GM18507 (cell line): ENCODE measurements at regions not wholly inside any gene's neighbourhood (a gene's known extent, or its start where the extent isn't known, plus 50 kb on each side); places are given as distances from the start of the nearest gene placed in this dataset.
"Not testable (repeated sequence)": the region's sequence is repeated elsewhere in the genome, so short reads cannot be mapped to it uniquely, and the experiment has no call there.

ENCODE experiments used
- DNase-seq: peaks from one replicate; pipeline ENCODE4 v3.0.0; 2011; ENCODE audit warnings: low read depth; ENCODE audit not compliant: insufficient read length; ENCODE audit errors: extremely low spot score
- FAIRE-seq: peaks from 2 replicates; lab custom pipeline; 2011; peaks lifted over from hg19 to GRCh38; lab: Jason Lieb, UNC

DNA sequence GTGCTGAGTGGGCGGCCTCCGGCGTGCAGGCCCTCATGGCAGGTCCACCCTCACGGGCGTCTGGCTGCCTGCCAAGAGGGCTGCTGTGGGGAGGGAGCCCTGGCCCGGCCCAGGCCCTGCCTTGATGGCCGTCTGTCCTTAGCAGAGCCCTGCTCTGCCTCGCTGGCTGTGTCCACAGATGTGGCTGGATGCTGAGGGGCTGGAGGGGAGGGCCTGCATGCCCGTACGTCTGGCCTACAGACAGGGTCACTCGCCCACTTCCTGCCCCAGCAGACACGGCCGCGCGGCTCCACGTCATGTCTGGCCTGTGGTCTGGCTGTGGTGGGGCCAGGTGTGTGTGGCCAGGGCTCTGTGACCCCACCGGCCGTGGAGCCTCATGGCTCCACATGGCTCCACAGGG is 186.3 kb downstream of the TMEM121 start:
- not testable (repeated sequence) for FAIRE-seq, DNase-seq

DNA sequence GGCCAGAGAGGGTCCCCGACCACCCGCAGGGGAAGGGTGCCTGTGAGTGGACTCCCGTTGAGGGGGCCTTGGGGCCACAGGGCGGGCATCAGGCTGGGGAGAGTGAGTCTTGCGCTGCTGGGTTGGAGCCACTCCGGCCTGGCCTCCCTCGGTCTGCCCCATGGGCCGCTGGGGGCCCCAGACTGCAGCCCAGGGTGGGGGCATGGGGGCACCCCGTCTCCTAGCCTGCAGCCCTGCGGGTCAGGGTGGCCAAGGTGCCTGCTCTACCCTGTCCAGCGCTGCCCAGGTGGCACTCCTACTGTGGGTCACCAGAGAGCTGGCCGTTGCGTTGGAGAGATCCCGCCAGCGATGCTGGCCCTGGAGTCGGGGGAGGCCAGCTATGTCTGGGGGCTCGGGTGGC is 186.8 kb downstream of the TMEM121 start:
- FAIRE-seq, DNase-seq: not testable (repeated sequence)

DNA sequence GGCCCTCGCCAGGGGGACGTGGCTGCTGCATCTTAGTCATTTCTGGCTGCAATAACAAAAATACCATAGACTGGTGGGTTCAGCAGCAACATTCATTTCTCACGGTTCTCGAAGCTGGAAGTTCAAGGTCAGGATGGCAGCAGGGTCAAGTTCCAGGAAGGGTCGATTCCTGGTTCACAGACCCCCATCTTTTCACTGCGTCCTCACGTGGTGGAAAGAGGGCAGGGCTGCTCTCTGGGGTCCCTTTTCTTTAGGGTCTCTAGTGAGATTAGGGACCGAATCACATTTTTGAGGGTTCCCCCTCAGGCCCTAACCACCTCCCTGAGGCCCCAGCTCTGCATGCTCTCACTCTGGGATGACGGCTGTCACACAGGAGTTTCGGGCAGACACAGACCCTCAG is 187.5 kb downstream of the TMEM121 start:
- FAIRE-seq, DNase-seq: not testable (repeated sequence)

DNA sequence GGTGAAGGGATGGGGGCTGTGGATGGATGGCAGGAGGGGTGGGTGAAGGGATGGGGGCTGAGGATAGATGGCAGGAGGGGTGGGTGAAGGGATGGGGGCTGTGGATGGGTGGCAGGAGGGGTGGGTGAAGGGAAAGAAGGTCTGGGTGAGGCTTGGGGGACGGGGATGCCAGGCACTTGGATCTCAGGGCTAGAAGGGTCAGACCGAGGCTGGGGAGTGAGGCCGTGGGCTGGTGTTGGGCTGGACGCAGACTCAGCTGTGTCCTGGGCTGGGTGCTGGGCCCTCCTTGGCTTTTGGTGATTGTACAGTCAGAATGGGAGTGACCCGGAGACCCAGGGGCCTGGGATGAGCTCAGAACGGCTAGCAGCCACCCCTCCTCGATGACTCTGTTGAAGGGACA is 192.4 kb downstream of the TMEM121 start:
- DNase-seq, FAIRE-seq: not testable (repeated sequence)

DNA sequence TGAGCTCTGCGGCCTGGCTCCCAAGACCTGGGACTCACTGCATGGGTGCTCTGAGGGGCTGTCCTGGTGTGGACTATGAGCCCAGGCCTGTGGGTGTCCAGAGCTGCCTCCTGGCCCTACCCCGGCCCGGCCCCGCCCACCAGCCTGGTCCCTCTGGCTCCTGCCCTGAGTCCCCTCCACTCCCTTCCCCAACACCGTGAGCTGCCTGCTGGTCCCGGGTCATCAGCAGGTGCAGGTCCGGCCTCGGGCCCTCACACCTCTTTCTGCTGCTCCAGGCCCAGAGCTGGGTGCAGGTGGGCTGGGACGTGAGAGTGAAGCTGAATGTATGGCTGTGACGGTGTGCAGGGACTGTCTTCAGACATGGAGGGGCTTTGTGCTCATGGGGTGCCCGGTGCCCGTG is 193.7 kb downstream of the TMEM121 start:
- FAIRE-seq, DNase-seq: not testable (repeated sequence)

DNA sequence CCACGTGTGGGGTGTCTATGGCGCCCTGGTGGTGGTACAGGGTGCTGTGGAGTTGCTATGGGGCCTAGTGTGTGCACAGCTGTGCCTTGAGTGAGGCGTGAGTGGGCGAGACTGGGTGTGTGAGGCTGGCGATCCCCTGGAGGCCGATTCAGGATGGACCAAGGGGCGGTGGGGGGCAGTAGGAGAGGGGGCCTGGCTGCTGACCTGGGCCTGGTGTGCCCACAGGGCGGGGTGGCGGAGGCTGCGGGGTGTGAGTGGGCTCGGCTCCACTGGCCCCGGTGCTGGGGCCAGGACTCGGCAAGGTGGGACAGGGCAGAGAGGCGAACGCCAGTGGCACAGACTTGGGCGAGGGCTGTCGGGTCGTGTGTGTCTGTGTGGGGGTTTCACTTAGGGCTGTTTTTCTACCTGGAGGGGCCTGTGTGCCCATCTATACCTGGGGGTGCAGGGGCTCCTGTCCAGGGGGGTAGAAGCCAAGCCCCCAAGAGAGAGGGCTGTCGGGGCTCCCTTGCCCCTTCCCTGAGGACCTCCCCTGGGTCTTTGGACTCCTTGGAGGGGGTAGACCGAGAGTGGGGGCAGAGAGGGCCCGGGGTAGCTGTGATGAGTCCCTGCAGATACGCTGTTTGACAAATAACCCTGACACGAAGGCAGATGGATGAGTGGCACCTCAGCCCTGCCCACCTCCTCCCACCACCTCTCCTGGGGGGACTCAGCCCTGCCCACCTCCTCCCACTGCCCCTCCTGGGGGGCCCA is 194.6 kb downstream of the TMEM121 start:
- FAIRE-seq, DNase-seq: not testable (repeated sequence)

DNA sequence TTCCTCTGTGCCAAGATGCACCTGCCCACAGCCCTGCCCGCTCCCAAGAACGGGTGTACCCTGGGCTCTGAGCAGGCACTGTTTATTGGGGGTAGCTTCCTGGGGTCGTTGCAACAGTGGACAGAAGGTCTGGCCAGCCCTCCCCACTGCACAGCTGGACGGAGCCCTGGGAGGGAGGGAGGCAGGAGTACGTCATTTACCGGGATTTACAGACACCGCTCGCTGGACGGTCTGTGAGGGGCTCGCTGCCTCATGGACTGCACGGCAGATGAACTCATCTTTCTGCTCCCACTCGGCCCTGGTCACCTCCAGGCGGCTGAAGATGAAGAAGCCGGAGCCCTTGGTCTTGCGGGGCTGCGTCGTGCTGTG is 195.2 kb downstream of the TMEM121 start:
- DNase-seq, FAIRE-seq: not testable (repeated sequence)

DNA sequence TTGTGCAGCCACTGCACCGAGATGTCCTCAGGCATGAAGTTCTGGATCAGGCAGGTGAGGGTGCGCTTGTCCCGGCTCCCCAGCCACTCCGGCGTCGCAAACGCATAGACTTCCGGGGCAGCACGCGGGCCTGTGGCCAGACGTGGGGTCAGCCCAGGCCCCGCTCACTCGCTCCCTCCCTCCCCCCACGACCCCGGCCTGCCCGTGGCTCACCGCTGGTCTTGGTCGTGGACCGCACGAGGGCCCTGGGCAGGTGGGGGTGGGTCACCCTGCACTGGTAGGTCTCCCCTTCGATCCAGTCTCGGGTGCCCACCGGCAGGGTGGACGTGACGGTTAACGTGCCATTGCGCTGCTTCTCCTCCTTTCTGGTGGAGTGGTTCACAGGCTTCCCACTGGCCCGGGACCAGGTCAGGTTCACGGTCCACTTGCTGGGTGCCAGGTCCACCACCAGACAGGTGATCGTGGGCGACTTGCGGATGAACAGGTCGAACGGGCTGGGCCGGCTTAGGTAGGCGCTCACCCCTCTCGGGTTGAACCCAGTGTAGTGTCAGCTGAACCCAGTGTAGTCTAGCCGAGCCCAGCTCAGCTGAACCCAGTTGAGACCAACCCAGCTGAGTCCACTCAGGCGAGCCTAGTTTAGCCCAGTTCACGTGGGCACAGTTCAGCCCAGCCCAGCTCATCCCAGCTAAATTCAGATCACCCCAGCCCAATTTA is 195.8 kb downstream of the TMEM121 start:
- not testable (repeated sequence) for FAIRE-seq

DNA sequence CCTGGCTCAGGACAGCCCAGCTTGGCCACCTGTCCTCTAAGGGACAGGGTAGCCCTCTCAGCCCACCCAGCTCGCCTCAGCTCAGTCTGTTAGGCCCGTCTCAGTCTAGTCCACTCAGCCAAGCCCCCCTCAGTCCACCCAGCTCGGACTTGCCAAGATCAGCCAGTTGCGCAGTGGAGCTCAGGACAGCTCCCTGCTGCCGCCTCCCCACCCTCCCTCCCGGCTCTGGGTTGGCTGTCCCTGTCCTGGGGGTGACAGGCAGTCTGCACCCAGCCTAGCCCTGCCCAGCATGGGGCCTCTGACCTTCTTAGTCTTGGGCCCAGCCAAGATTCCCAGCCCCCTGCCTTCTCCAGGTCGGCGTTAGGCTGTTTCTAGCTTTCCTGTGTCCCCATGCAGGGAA is 196.9 kb downstream of the TMEM121 start:
- FAIRE-seq, DNase-seq: not testable (repeated sequence)

More for the DNA sequence above, 195.8 kb downstream of the TMEM121 start:
- DNase-seq: not testable (repeated sequence)

DNA sequence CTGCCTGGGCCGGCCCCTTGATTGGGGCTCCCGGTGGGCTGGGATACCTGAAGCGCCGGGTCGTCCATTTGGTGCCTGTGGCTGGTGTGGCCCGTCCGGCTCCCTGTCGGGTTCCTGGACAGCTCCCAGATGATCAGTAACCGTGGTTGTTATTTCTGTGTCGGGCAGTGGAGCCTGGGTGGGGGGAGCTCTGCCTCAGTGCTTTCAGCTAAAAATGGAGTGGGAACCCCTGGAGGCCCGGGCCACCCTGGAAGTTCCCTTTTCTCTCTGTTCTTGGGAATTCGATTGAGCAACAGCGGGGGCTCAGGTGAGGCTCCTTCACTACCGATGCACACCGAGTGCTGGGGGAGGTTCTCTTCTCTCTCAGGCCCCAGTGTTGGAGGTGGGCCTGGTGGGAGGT is 197.4 kb downstream of the TMEM121 start:
- not testable (repeated sequence) for DNase-seq, FAIRE-seq

DNA sequence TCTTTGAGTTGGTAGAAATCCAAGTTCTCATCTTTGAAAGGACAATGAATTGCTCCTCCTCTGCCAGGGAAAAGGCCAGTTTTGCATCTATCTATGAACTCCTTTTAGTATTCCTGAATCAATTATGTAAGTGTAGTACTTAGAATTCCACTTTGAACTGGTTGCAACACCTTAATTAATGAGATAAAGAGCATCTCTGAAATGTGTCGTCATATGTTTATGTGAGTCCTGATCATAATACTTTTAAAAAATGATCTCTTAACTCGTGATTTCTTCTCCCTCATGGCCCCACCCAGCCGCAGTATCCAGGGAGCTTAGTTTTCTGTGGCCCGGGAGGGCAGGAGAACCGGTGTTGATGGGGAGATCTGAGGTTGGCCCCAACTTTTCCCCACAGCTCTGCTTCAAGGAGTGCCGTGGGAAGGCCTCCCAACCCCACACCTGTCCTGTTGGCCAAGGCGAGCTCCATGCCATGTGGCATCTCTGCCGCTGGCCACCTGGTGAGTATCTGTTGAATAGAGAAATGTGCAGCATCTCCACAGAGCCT is 203.5 kb downstream of the TMEM121 start:
- not testable (repeated sequence) for DNase-seq, FAIRE-seq

DNA sequence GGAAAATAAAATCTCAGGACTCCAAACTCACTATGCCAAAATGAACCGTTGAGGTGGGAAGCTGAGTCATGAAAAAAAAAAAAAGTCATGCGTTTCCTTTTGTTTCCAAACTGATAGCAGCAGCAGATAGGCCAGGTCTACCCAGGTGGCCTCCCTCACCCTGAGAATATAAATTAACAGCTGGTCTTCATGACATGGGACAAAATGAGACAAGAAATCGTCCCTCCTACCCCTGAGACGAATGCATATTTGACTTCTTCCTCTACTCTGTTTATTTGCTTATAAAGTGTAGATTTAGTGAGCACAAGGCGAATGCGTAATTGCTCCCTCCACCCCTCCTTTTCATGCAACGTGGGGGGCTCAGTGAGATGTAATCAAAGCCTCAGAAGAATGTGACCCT is 204.3 kb downstream of the TMEM121 start:
- not testable (repeated sequence) for FAIRE-seq, DNase-seq

DNA sequence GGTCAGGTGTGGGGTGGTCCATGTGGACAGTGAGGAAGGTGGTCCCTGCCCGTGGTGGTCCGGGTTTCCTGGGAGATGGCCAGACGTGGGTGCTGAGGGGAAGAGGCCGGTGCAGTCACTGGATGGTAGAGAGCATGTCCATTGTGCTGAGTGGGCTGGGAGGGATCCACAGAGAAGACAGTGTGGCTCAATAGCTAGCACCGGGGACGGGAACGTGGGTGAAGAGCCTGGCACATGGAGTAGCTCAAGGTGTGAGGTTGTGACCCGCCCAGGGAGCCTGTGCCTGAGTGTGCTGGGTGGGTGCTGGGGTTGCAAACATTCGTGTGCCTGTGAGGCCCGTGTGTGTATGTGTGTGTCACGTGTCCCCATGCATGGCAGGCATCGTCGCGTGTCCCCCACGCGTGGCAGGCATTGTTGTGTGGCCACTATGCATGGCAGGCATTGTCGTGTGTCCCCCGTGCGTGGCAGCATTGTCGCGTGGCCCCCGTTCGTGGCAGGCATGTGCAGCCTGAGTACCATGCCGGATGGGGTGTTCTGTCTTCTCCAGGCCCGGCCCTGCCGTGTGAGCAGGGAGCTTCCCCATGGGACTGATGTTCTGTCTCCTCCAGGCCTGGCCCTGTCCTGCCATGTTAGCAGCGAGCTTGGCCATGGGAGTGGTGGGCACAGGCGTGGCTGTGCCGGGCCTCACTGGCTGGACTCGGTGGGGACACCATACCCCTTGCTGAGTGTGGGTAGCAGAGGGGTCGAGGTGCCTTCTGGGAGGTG is 205.0 kb downstream of the TMEM121 start:
- not testable (repeated sequence) for FAIRE-seq, DNase-seq

DNA sequence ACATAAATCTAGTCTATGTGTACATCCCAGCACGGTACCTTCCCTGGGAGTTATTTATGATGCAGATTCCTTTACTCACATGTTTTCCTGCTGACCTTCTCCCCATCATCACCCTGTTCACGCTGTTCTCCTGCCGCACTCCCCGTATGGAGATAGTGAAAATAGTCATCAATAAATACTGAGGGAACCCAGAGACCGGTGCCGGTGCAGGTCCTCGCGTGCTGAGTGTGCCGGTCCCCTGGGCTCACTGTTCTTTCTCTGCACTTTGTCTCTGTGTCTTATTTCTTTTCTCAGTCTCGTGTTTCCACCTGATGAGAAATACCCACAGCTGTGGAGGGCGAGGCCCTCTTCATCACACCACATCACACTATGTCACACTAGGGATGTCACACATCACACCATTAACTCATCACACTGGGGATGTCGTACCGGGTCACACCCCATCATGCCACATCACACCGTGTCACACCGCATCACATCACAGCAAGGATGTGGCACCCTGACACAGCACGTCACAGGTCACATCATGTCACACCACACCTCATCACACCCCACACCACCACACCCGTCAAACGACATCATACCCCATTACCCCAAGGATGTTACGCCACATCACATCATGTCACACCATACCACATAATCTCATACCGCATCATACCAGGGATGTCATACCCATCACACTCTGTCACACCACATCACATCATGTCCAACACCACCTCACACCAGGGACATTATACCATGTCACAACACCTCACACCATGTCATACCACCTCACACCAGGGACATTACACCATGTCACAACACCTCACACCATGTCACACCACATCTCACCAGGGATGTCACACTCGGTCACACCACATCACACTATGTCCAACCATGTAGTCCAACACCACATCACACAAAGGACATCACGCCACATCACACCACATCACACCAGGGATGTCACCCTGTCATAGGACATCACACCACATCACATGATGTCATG is 207.0 kb downstream of the TMEM121 start:
- DNase-seq (no peak), FAIRE-seq (no peak)

DNA sequence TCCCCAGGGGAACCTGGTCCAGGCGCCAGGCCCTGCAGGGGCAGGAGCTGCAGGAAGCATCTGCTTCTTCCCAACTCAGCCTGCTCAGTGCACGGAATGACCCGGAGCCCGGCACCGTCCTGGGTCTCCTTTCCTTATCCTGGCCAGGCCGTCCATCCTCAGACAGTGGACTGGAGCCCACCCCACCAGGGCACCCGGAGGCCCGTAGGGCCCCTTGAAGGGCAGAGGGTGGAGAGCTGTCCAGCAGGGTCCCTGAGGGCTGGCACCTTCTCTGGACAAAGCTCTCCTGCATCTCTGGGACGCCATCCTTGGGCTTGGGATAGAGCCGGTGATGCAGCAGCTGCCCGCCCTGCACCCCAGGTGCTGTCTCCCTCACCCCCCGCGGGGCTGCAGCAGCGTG is 207.9 kb downstream of the TMEM121 start:
- DNase-seq, FAIRE-seq: not testable (repeated sequence)

DNA sequence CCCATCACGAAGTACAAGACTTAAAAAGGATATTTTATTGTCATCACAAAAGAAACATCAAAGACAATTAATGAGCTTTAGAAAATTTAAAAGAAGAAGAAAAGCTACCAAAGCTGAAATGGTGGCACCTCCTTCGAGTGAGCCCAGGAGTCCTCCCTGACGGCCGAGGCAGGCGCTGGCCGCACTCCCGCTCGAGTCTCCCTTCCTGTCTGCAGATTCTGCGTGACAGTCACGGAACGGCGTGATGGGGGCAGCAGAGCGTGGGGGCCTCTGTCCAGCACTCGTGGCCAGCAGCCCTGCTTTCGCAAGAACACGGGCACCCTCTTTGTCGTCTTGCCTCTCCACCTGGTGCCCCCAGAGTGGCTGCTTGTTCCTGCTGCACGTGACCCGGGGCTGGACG is 209.9 kb downstream of the TMEM121 start:
- not testable (repeated sequence) for DNase-seq, FAIRE-seq

DNA sequence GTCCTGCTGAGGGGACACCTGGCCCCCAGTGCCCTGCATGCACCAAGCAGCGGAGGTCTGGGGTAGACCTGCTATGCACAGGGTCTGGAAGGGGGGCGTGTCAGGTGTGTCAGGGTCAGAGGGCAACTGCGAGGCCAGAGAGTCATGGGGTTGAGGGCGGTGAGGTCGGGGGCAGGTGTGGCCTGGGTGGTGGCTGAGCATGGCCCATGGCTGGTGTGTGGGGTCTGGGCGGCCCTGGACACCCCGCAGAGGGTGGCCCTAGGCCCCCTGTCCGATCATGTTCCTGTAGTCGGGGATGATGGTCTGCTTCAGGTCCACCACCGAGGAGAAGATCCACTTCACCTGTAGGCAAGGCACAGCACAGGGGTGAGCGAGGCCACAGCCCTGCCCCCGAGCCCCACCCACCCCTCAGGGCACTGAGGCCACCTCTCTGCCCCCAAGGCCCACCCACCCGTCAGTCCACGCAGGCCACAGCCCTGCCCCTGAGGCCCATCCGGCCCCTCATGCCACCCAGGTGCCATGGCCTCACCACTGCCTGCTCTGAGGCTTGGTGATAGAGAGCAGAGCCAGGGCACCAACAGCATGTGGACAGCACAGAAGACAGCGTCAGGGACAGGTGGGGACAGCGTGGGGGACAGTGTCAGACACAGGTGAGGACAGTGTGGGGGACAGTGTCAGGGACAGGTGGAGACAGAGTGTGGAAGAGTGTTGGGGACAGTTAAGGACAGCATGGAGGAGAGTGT is 211.3 kb downstream of the TMEM121 start:
- FAIRE-seq (no peak), DNase-seq (no peak)

DNA sequence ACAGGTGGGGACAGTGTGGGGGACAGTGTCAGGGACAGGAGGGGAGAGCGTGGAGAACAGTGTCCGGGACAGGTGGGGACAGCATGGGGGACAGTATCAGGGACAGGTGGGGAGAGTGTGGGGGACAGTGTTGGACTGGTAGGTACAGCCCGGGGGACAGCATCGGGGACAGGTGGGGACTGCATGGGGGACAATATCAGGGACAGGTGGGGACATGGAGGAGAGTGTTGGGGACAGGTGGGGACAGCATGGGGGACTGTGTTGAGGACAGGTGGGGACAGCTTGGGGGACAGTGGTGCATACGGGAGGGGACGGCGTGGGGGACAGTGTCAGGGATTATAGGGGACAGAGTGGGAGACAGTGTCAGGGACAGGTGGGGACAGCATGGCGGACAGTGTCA is 212.3 kb downstream of the TMEM121 start:
- FAIRE-seq: no peak

More for the DNA sequence above, 212.3 kb downstream of the TMEM121 start:
- DNase-seq: no peak
